ENCODE measurements at regions not wholly inside any gene's neighbourhood (a gene's known extent, or its start where the extent isn't known, plus 50 kb on each side); places are given as distances from the start of the nearest gene placed in this dataset.

- no peaks in the 10 kb centered on the region for H3K27me3 ChIP-seq (ENCODE audit: control insufficient read depth in 2 of 2, insufficient read depth in 1 of 2, low read length in 1 of 2)
- 64% methylated on average over 3 of the region's 3 CpGs for WGBS
- no peak for DNase-seq (ENCODE audit: low read depth in 6 of 9, low spot score in 9 of 9)
These were observed 348.5 kb upstream of the SFRP2 start for GRCh38 chr4:154137320-154137905.

GRCh38 chr4:154135576-154135975 lies 346.7 kb upstream of the SFRP2 start:
- Histone ChIP-seq H3K27me3 (ENCODE audit: control insufficient read depth in 2 of 2, insufficient read depth in 1 of 2, low read length in 1 of 2) (no peaks in the 10 kb centered on the region), H3K9me3 (ENCODE audit: control insufficient read depth in 2 of 2, insufficient read depth in 1 of 2, low read length in 1 of 2) (no peaks in the 10 kb centered on the region), H3K27ac (ENCODE audit: low read depth in 1 of 2, low read length in 1 of 2) (no peak overlapping the region), H3K4me1 (ENCODE audit: control insufficient read depth in 2 of 2, insufficient read depth in 2 of 2, low read length in 2 of 2) (no peaks in the 10 kb centered on the region), H3K4me3 (ENCODE audit: low read length in 2 of 2) (no peak overlapping the region), H3K36me3 (ENCODE audit: control insufficient read depth in 2 of 2, insufficient read depth in 2 of 2, low read length in 1 of 2) (no peaks in the 10 kb centered on the region)
- no peak for DNase-seq (ENCODE audit: low read depth in 6 of 9, low spot score in 9 of 9)
- WGBS, result 95% methylated on average over 18 of the region's 18 CpGs

More at GRCh38 chr4:154137320-154137905, 348.5 kb upstream of the SFRP2 start:
- H3K9me3 ChIP-seq (ENCODE audit: control insufficient read depth in 2 of 2, insufficient read depth in 1 of 2, low read length in 1 of 2), result no peaks in the 10 kb centered on the region
- H3K4me1 ChIP-seq (ENCODE audit: control insufficient read depth in 2 of 2, insufficient read depth in 2 of 2, low read length in 2 of 2), result no peaks in the 10 kb centered on the region
- no peaks in the 10 kb centered on the region for H3K36me3 ChIP-seq (ENCODE audit: control insufficient read depth in 2 of 2, insufficient read depth in 2 of 2, low read length in 1 of 2)
- H3K4me3 ChIP-seq (ENCODE audit: low read length in 2 of 2), result no peak overlapping the region
- no peak overlapping the region for H3K27ac ChIP-seq (ENCODE audit: low read depth in 1 of 2, low read length in 1 of 2)

DNA sequence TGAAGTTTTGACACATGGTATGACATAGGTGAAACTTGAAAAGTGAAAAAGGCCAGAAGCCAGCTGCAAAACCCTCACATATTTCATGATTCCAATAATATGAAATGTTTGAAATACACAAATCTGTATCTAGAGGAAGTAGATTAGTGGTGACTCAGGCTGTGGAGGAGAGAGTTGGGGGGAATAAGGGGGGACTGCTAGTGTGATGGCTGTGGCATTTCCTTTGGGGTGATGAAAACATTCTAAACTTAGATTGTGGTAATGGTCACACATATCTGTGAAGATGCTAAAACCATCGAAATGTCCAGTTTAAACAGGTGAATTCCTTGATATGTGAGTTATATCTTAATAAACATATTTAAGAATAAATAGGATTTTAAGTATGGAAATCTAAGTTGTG lies 343.5 kb upstream of the SFRP2 start:
- Histone ChIP-seq H3K36me3 (ENCODE audit: control insufficient read depth in 2 of 2, insufficient read depth in 2 of 2, low read length in 1 of 2) (no peaks in the 10 kb centered on the region), H3K4me3 (ENCODE audit: low read length in 2 of 2) (no peak overlapping the region), H3K4me1 (ENCODE audit: control insufficient read depth in 2 of 2, insufficient read depth in 2 of 2, low read length in 2 of 2) (no peaks in the 10 kb centered on the region), H3K9me3 (ENCODE audit: control insufficient read depth in 2 of 2, insufficient read depth in 1 of 2, low read length in 1 of 2) (no peaks in the 10 kb centered on the region), H3K27me3 (ENCODE audit: control insufficient read depth in 2 of 2, insufficient read depth in 1 of 2, low read length in 1 of 2) (no peaks in the 10 kb centered on the region), H3K27ac (ENCODE audit: low read depth in 1 of 2, low read length in 1 of 2) (no peak overlapping the region)
- WGBS, result 88% methylated on average over 1 of the region's 1 CpG
- DNase-seq (ENCODE audit: low read depth in 6 of 9, low spot score in 9 of 9), result no peak

DNA sequence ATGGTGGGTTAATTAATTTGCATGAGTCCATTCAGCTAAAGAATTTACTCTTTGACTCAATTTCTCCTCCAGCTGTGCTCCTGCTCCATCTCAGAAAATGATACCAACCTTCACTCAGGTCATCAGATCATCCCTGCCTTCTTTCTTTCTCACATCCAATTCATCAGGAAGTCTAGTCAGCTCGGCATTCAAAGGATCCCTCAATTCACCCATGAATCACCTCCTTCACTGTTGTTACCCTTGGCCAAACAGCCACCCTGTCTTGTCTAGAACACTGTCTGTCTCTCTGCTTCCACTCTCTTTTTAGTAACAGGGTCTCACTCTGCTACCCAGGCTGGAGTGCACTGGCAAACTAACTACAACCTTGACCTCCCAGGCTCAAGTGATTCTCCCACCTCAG lies 337.4 kb upstream of the SFRP2 start:
- Histone ChIP-seq H3K36me3 (ENCODE audit: control insufficient read depth in 2 of 2, insufficient read depth in 2 of 2, low read length in 1 of 2) (no peaks in the 10 kb centered on the region), H3K27me3 (ENCODE audit: control insufficient read depth in 2 of 2, insufficient read depth in 1 of 2, low read length in 1 of 2) (no peaks in the 10 kb centered on the region), H3K4me1 (ENCODE audit: control insufficient read depth in 2 of 2, insufficient read depth in 2 of 2, low read length in 2 of 2) (no peaks in the 10 kb centered on the region), H3K4me3 (ENCODE audit: low read length in 2 of 2) (no peak overlapping the region), H3K9me3 (ENCODE audit: control insufficient read depth in 2 of 2, insufficient read depth in 1 of 2, low read length in 1 of 2) (no peaks in the 10 kb centered on the region), H3K27ac (ENCODE audit: low read depth in 1 of 2, low read length in 1 of 2) (no peak overlapping the region)
- WGBS, result 90% methylated on average over 1 of the region's 1 CpG
- no peak for DNase-seq (ENCODE audit: low read depth in 6 of 9, low spot score in 9 of 9)

DNA sequence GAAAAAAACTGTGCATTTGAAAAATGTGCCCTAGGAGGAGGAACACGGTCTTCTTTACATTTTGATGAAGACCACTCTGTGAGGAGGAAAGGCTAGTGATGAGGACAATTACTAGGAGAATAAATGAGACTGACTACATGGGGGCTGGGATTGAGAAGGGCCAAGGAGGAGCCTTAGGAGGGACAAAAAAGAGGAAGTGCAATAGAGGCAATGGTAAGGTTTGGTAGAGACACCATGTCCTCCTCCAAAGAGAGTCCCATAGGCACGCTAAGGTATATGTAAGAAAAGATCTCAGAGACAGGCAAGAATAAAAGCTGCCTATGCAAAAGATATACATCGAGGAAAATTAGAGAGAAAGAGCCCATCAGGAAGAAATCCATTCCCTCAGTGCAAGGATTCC lies 336.5 kb upstream of the SFRP2 start:
- no peaks in the 10 kb centered on the region for H3K4me1 ChIP-seq (ENCODE audit: control insufficient read depth in 2 of 2, insufficient read depth in 2 of 2, low read length in 2 of 2)
- 90% methylated on average over 3 of the region's 3 CpGs for WGBS
- no peaks in the 10 kb centered on the region for H3K36me3 ChIP-seq (ENCODE audit: control insufficient read depth in 2 of 2, insufficient read depth in 2 of 2, low read length in 1 of 2)
- H3K4me3 ChIP-seq (ENCODE audit: low read length in 2 of 2), result no peak overlapping the region
- no peaks in the 10 kb centered on the region for H3K9me3 ChIP-seq (ENCODE audit: control insufficient read depth in 2 of 2, insufficient read depth in 1 of 2, low read length in 1 of 2)
- H3K27ac ChIP-seq (ENCODE audit: low read depth in 1 of 2, low read length in 1 of 2), result no peak overlapping the region
- DNase-seq (ENCODE audit: low read depth in 6 of 9, low spot score in 9 of 9), result no peak
- H3K27me3 ChIP-seq (ENCODE audit: control insufficient read depth in 2 of 2, insufficient read depth in 1 of 2, low read length in 1 of 2), result no peaks in the 10 kb centered on the region

DNA sequence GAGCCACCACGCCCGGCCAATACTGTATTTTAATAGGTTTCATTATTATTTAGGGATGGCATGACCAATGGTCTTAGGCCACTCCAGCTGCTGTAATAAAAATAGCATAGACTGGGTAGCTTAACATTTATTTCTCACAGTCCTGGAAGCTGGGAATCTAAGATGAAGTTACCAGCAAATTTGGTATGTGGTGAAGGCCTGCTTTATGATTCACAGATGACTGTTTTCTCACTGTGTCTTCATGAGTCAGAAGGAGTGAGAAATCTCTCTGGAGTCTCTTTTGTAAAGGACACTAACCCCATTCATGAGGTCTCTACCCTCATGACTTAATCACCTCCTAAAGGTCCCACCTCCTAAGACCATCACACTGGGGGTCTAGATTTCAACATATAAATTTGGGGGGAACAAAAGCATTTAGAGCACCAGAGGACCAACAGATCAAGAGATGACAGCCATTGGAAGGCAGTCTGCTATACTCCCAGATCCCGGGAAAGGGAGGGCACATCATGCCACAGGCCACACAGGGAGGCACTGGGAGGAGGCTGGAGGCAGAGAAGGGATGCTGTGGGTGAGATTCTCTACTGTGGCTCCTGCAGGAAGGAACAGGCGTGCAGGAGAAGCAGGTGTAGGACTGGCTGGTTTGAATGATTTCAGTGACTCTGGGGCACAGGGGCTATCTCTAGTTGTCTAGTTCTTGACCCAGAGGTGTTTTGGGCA lies 335.8 kb upstream of the SFRP2 start:
- H3K4me3 ChIP-seq (ENCODE audit: low read length in 2 of 2), result no peak overlapping the region
- 67% methylated on average over 4 of the region's 4 CpGs for WGBS

DNA sequence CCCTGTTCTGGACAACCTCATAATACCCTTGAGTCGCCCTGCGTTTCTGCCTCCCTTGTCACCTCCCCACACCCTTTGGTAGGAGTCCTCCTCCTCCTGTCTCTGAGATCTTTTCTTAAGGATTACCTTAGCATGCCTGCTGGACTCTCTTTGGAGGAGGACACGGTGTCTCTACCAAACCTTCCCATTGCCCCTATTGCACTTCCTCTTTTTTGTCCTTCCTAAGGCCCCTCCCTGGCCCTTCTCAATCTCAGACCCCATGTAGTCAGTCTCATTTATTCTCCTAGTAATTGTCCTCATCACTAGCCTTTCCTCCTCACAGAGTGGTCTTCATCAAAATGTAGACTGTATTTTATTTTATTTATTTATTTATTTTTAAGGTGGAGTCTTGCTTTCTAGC lies 335.0 kb upstream of the SFRP2 start:
- no peaks in the 10 kb centered on the region for H3K9me3 ChIP-seq (ENCODE audit: control insufficient read depth in 2 of 2, insufficient read depth in 1 of 2, low read length in 1 of 2)
- no peak overlapping the region for H3K27ac ChIP-seq (ENCODE audit: low read depth in 1 of 2, low read length in 1 of 2)
- H3K27me3 ChIP-seq (ENCODE audit: control insufficient read depth in 2 of 2, insufficient read depth in 1 of 2, low read length in 1 of 2), result no peaks in the 10 kb centered on the region
- no peak for DNase-seq (ENCODE audit: low read depth in 6 of 9, low spot score in 9 of 9)
- 92% methylated on average over 3 of the region's 3 CpGs for WGBS
- H3K4me1 ChIP-seq (ENCODE audit: control insufficient read depth in 2 of 2, insufficient read depth in 2 of 2, low read length in 2 of 2), result no peaks in the 10 kb centered on the region
- H3K4me3 ChIP-seq (ENCODE audit: low read length in 2 of 2), result no peak overlapping the region
- H3K36me3 ChIP-seq (ENCODE audit: control insufficient read depth in 2 of 2, insufficient read depth in 2 of 2, low read length in 1 of 2), result no peaks in the 10 kb centered on the region

More for the DNA sequence above, 335.8 kb upstream of the SFRP2 start:
- Histone ChIP-seq H3K27me3 (ENCODE audit: control insufficient read depth in 2 of 2, insufficient read depth in 1 of 2, low read length in 1 of 2) (no peaks in the 10 kb centered on the region), H3K4me1 (ENCODE audit: control insufficient read depth in 2 of 2, insufficient read depth in 2 of 2, low read length in 2 of 2) (no peaks in the 10 kb centered on the region), H3K36me3 (ENCODE audit: control insufficient read depth in 2 of 2, insufficient read depth in 2 of 2, low read length in 1 of 2) (no peaks in the 10 kb centered on the region), H3K9me3 (ENCODE audit: control insufficient read depth in 2 of 2, insufficient read depth in 1 of 2, low read length in 1 of 2) (no peaks in the 10 kb centered on the region), H3K27ac (ENCODE audit: low read depth in 1 of 2, low read length in 1 of 2) (no peak overlapping the region)
- DNase-seq (ENCODE audit: low read depth in 6 of 9, low spot score in 9 of 9), result no peak

DNA sequence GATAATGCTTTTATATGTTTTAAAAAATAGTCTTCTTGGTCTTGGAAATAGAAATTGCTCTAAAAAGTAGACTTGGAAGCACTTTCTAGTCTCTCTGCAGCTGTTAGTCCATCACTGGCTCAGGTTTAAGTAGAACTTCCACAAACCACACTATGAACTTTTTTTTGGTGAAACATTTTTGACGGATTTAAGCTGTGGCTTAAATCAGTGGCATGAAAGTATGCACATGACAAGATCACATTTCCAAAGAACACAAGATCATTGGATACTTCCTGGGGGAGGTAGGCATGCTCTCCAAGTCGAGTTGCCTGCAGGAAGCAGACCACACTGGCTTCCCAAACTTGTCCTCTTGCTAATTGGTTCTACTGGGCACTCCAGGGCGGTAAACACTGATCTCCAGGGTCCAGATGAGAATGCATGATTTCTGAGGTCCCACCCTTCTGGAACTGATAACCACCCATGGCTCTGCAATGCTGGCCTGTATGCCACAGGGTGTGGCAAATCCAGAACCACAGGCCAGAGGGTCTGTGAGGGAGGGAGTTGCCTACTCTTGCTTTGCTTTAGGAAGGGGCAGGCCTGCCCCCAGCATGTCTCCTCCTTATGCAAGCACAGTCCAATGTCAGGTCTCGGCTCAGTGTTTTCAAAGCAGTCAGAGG lies 331.9 kb upstream of the SFRP2 start:
- Histone ChIP-seq H3K27ac (ENCODE audit: low read depth in 1 of 2, low read length in 1 of 2) (no peak overlapping the region), H3K4me1 (ENCODE audit: control insufficient read depth in 2 of 2, insufficient read depth in 2 of 2, low read length in 2 of 2) (no peaks in the 10 kb centered on the region), H3K36me3 (ENCODE audit: control insufficient read depth in 2 of 2, insufficient read depth in 2 of 2, low read length in 1 of 2) (no peaks in the 10 kb centered on the region), H3K4me3 (ENCODE audit: low read length in 2 of 2) (no peak overlapping the region), H3K9me3 (ENCODE audit: control insufficient read depth in 2 of 2, insufficient read depth in 1 of 2, low read length in 1 of 2) (no peaks in the 10 kb centered on the region), H3K27me3 (ENCODE audit: control insufficient read depth in 2 of 2, insufficient read depth in 1 of 2, low read length in 1 of 2) (no peaks in the 10 kb centered on the region)
- WGBS, result 79% methylated on average over 4 of the region's 4 CpGs
- DNase-seq (ENCODE audit: low read depth in 6 of 9, low spot score in 9 of 9), result no peak

GRCh38 chr4:154120006-154120676 lies 331.3 kb upstream of the SFRP2 start:
- no peak overlapping the region for H3K4me3 ChIP-seq (ENCODE audit: low read length in 2 of 2)
- no peaks in the 10 kb centered on the region for H3K36me3 ChIP-seq (ENCODE audit: control insufficient read depth in 2 of 2, insufficient read depth in 2 of 2, low read length in 1 of 2)
- H3K9me3 ChIP-seq (ENCODE audit: control insufficient read depth in 2 of 2, insufficient read depth in 1 of 2, low read length in 1 of 2), result no peaks in the 10 kb centered on the region
- no peaks in the 10 kb centered on the region for H3K27me3 ChIP-seq (ENCODE audit: control insufficient read depth in 2 of 2, insufficient read depth in 1 of 2, low read length in 1 of 2)
- 90% methylated on average over 5 of the region's 5 CpGs for WGBS
- DNase-seq (ENCODE audit: low read depth in 6 of 9, low spot score in 9 of 9), result no peak
- no peak overlapping the region for H3K27ac ChIP-seq (ENCODE audit: low read depth in 1 of 2, low read length in 1 of 2)
- H3K4me1 ChIP-seq (ENCODE audit: control insufficient read depth in 2 of 2, insufficient read depth in 2 of 2, low read length in 2 of 2), result no peaks in the 10 kb centered on the region

Measured in thymus (tissue), 11 donors.